Neural progenitor cell (in vitro differentiated cells): ENCODE measurements at regions not wholly inside any gene's neighbourhood (a gene's known extent, or its start where the extent isn't known, plus 50 kb on each side); places are given as distances from the start of the nearest gene placed in this dataset.

ENCODE experiments used
- EZH2phosphoT487 ChIP-seq: fragments of 200-600 bp; sonication (generic); IDR thresholded peaks from 2 replicates; pipeline ENCODE4 v1.6.1; 2017; ENCODE audit warnings: antibody characterized with exemption
- TF ChIP-seq, protein P1 (sequence below): fragments of 200-600 bp; sonication (generic); IDR thresholded peaks from 2 replicates; pipeline ENCODE4 v1.5.1; 2017; ENCODE audit warnings: antibody characterized with exemption, mild to moderate bottlenecking

DNA sequence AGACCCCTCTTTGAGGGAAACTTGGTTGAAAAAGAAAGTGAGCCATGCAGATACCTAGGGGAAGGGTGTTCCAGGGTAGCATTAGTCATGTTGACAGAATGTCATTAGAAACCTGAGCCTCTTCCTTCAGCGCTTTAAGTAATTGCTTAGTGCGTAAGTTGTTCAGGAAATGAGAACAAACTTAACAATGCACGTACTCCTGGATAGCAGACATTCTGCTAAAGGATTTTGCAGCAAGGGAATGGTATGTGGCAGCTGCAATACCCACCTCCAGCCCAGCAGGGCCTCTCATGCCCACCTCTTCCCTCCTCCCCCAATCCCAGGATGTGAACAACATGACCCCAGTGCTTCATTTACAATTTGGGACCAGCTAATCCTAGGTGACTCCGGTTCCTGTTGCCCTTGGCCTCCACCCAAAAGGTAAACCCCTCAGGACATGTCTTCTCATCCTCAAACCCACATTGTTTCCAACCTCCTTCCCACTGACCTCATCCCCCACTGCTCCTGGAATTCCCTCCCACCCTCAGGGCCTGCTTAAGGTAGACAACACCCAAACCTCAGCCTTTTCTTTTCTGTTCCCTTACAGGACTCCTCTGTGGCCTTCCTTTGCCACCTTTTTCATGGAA, 98.0 kb upstream of the BCAR3 start:
- TF ChIP-seq, protein P1, sequence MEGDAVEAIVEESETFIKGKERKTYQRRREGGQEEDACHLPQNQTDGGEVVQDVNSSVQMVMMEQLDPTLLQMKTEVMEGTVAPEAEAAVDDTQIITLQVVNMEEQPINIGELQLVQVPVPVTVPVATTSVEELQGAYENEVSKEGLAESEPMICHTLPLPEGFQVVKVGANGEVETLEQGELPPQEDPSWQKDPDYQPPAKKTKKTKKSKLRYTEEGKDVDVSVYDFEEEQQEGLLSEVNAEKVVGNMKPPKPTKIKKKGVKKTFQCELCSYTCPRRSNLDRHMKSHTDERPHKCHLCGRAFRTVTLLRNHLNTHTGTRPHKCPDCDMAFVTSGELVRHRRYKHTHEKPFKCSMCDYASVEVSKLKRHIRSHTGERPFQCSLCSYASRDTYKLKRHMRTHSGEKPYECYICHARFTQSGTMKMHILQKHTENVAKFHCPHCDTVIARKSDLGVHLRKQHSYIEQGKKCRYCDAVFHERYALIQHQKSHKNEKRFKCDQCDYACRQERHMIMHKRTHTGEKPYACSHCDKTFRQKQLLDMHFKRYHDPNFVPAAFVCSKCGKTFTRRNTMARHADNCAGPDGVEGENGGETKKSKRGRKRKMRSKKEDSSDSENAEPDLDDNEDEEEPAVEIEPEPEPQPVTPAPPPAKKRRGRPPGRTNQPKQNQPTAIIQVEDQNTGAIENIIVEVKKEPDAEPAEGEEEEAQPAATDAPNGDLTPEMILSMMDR = no peak
- TF ChIP-seq EZH2phosphoT487 = no peak
